B cell (primary cell): ENCODE measurements at regions not wholly inside any gene's neighbourhood (a gene's known extent, or its start where the extent isn't known, plus 50 kb on each side); places are given as distances from the start of the nearest gene placed in this dataset.

Experiments
- ATAC-seq: fragments of 200-7000 bp; cut with Tn5 transposase; one replicate; pipeline ENCODE4 v1.10.0; 2021; ENCODE audit warnings: low read depth, mild to moderate bottlenecking, moderate number of reproducible peaks, moderate library complexity
- CTCF ChIA-PET: fragments of 350-600 bp; sonication (Branson Sonifier 250); formaldehyde crosslinking; loops from one replicate; lab custom pipeline; 2021; ENCODE audit warnings: antibody characterized with exemption, inconsistent platforms; lab: Charles Lee
- POLR2A ChIA-PET: fragments of 350-600 bp; sonication (Branson Sonifier 250); formaldehyde crosslinking; loops from one replicate; lab custom pipeline; 2021; ENCODE audit warnings: antibody characterized with exemption; lab: Charles Lee
- DNase-seq: peaks from one replicate; pipeline ENCODE4 v3.0.0; 2013
- H2AFZ ChIP-seq: 2 replicates; pipeline ENCODE4 v1.6.1; 2012; ENCODE audit warnings: mild to moderate bottlenecking, low read depth, low read length; ENCODE audit not compliant: insufficient read depth, poor library complexity, severe bottlenecking
- H3K27ac ChIP-seq, 2 donors: 1 replicate in 1 of 2; 2 replicates in 1 of 2; pipeline ENCODE4 v1.5.1; 2012 to 2013; ENCODE audit warnings: low read length in 2 of 2, mild to moderate bottlenecking in 2 of 2, moderate library complexity in 1 of 2
- H3K27me3 ChIP-seq, 4 experiments: fragments of 200-600 bp in 1 of 4; sonication (generic) in 1 of 4; replicated peaks in 1 of 4; 1 replicate in 2 of 4; 2 replicates in 2 of 4; pipeline versions ENCODE4 v1.6.1 to v1.7.0; 2013 to 2016; ENCODE audit warnings: low read length in 3 of 4, mild to moderate bottlenecking in 2 of 4, mixed read lengths in 1 of 4, moderate library complexity in 1 of 4; ENCODE audit not compliant: insufficient read depth in 4 of 4, control insufficient read depth in 3 of 4; ENCODE audit errors: control extremely low read depth in 1 of 4
- H3K36me3 ChIP-seq, 2 experiments: replicated peaks in 1 of 2; 1 replicate in 1 of 2; 2 replicates in 1 of 2; pipeline versions ENCODE4 v1.6.1 to v1.7.1; 2013; ENCODE audit warnings: low read length in 1 of 2; ENCODE audit not compliant: insufficient read depth in 2 of 2, control insufficient read depth in 1 of 2; ENCODE audit errors: control extremely low read depth in 1 of 2, extremely low read depth in 1 of 2
- H3K4me1 ChIP-seq, 2 donors: fragments of 200-600 bp in 1 of 2; sonication (generic) in 1 of 2; 1 replicate in 1 of 2; 2 replicates in 1 of 2; pipeline versions ENCODE4 v1.5.1 to v1.6.1; 2013 to 2017; ENCODE audit warnings: low read length in 2 of 2; ENCODE audit not compliant: control insufficient read depth in 2 of 2, insufficient read depth in 2 of 2
- H3K4me2 ChIP-seq: replicated peaks from 2 replicates; pipeline ENCODE3; 2012; ENCODE audit warnings: mild to moderate bottlenecking, low read depth, low read length; ENCODE audit not compliant: poor library complexity, severe bottlenecking
- H3K4me3 ChIP-seq, 5 experiments: fragments of 200-600 bp in 1 of 5; sonication (generic) in 1 of 5; 1 replicate in 3 of 5; 2 replicates in 2 of 5; pipeline versions ENCODE4 v1.5.1 to v1.7.0; 2011 to 2016; ENCODE audit warnings: low read length in 4 of 5, mild to moderate bottlenecking in 4 of 5, low read depth in 2 of 5, control low read depth in 1 of 5, moderate library complexity in 1 of 5; ENCODE audit not compliant: insufficient read depth in 1 of 5; ENCODE audit errors: control extremely low read depth in 1 of 5, extremely low read depth in 1 of 5
- H3K79me2 ChIP-seq: fragments of 200-600 bp; sonication (generic); one replicate; pipeline ENCODE4 v1.6.0; 2016; ENCODE audit warnings: low read length; ENCODE audit not compliant: control insufficient read depth, insufficient read depth
- H3K9ac ChIP-seq: fragments of 200-600 bp; sonication (generic); 2 replicates; pipeline ENCODE4 v1.6.1; 2017; ENCODE audit warnings: mild to moderate bottlenecking, low read length, moderate library complexity
- H3K9me3 ChIP-seq, 3 donors: one replicate each; pipeline versions ENCODE4 v1.6.1 to v1.7.1; 2013; ENCODE audit warnings: low read length in 2 of 3; ENCODE audit not compliant: control insufficient read depth in 2 of 3, insufficient read depth in 1 of 3; ENCODE audit errors: control extremely low read depth in 1 of 3
- H4K20me1 ChIP-seq: 2 replicates; pipeline ENCODE4 v1.6.0; 2012; ENCODE audit warnings: mild to moderate bottlenecking, low read length; ENCODE audit not compliant: insufficient read depth, control insufficient read depth, poor library complexity, severe bottlenecking
- H3K27ac Mint-ChIP-seq: one replicate; pipeline ENCODE4 v1.8.0; 2021; ENCODE audit warnings: mixed read lengths
- H3K27me3 Mint-ChIP-seq: one replicate; pipeline ENCODE4 v1.8.0; 2021; ENCODE audit warnings: mixed read lengths
- H3K4me1 Mint-ChIP-seq: one replicate; pipeline ENCODE4 v1.8.0; 2021; ENCODE audit warnings: mixed read lengths
- H3K4me3 Mint-ChIP-seq: one replicate; pipeline ENCODE4 v1.8.0; 2021; ENCODE audit warnings: mixed read lengths
- H3K9me3 Mint-ChIP-seq: one replicate; pipeline ENCODE4 v1.8.0; 2022; ENCODE audit warnings: mixed read lengths; ENCODE audit not compliant: insufficient read depth
- EZH2 ChIP-seq: IDR thresholded peaks from 2 replicates; pipeline ENCODE4 v1.6.1; 2012; ENCODE audit warnings: borderline replicate concordance, low read depth, mild to moderate bottlenecking, moderate library complexity, low read length; ENCODE audit not compliant: insufficient read depth, poor library complexity, severe bottlenecking
- WGBS: methylation state at CpG from one replicate; pipeline ENCODE4 v1.1.5; 2013; ENCODE audit warnings: missing lambda C conversion rate; ENCODE audit not compliant: insufficient coverage; 5-methylcytosine and 5-hydroxymethylcytosine counted together
- intact Hi-C: fragments of 100-400 bp; cut with micrococcal nuclease; formaldehyde crosslinking; loops from one replicate; pipeline ENCODE4 v1.10.0; 2022
- TF ChIP-seq, protein P1 (sequence below): fragments of 200-600 bp; IDR thresholded peaks from one replicate; pipeline ENCODE4 v1.8.0; 2022; ENCODE audit warnings: antibody characterized with exemption, mild to moderate bottlenecking

DNA sequence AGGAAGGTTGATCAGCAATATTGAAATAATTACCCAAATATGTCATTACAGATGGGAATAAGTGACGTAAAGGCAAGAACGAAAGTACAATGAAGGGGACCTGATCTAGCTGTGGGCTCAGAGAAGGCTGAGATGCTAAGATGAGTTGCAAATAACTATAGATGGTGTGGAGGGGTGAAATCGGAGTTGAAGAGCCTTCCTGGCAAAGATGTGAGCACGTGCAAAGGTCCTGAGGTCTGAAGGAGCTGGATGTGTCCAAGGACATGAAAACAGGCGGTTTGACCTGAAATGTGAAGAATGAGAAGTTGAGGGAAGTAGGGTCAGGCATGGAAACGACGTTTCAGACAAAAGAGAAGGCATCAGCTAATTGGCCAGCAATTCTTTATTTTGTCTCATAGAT lies 61.6 kb upstream of the SLC45A1 start:
- Histone ChIP-seq H3K79me2 (no peaks in the 10 kb centered on the region), H3K9ac (no peak overlapping the region), H3K27me3 (peaks cover 0 to 4% (median 0%) of the 10 kb centered on the region in 4 experiments), H3K4me3 (no peak overlapping the region), H4K20me1 (no peaks in the 10 kb centered on the region), H2AFZ (no peak overlapping the region), H3K36me3 (no peaks in the 10 kb centered on the region), H3K4me1 (no peaks in the 10 kb centered on the region), H3K4me2 (no peak overlapping the region), H3K27ac (no peak overlapping the region), H3K9me3 (no peaks in the 10 kb centered on the region)
- no peak overlapping the region for H3K4me3 Mint-ChIP-seq
- 90% methylated on average over 6 of the region's 7 CpGs for WGBS
- CTCF ChIA-PET = no interaction called here
- ATAC-seq (no peak), DNase-seq (no peak)
- no peaks in the 10 kb centered on the region for H3K4me1 Mint-ChIP-seq
- H3K27ac Mint-ChIP-seq = no peak overlapping the region
- no peaks in the 10 kb centered on the region for H3K9me3 Mint-ChIP-seq
- POLR2A ChIA-PET = no interaction called here
- intact Hi-C loops = no loop called here
- peaks cover 22% of the 10 kb centered on the region for H3K27me3 Mint-ChIP-seq
- TF ChIP-seq, protein P1, sequence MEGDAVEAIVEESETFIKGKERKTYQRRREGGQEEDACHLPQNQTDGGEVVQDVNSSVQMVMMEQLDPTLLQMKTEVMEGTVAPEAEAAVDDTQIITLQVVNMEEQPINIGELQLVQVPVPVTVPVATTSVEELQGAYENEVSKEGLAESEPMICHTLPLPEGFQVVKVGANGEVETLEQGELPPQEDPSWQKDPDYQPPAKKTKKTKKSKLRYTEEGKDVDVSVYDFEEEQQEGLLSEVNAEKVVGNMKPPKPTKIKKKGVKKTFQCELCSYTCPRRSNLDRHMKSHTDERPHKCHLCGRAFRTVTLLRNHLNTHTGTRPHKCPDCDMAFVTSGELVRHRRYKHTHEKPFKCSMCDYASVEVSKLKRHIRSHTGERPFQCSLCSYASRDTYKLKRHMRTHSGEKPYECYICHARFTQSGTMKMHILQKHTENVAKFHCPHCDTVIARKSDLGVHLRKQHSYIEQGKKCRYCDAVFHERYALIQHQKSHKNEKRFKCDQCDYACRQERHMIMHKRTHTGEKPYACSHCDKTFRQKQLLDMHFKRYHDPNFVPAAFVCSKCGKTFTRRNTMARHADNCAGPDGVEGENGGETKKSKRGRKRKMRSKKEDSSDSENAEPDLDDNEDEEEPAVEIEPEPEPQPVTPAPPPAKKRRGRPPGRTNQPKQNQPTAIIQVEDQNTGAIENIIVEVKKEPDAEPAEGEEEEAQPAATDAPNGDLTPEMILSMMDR = no peak
- no peak for TF ChIP-seq EZH2

DNA sequence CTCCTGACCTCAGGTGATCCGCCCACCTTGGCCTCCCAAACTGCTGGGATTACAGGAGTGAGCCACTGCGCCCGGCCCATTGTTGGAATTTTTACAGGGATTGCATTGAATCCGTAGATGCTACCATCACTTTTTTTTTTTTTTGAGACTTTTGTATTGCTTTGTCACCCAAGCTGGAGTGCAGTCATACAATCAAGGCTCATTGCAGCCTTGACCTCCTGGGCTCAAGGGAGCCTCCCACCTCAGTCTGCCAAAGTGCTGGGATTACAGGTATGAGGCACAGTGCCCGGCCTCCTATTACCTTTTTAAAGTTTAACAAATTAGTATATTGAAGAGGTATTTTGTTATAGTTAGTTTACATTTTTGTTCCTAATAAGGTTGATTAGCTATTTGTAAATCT lies 62.2 kb upstream of the SLC45A1 start:
- intact Hi-C loops = no loop called here
- H3K9ac ChIP-seq = no peak overlapping the region

More for the DNA sequence above, 62.2 kb upstream of the SLC45A1 start:
- Histone ChIP-seq H2AFZ (no peak overlapping the region), H3K4me1 (no peaks in the 10 kb centered on the region), H3K27me3 (peaks cover 0 to 4% (median 0%) of the 10 kb centered on the region in 4 experiments), H3K27ac (no peak overlapping the region), H3K4me3 (no peak overlapping the region), H3K9me3 (no peaks in the 10 kb centered on the region), H4K20me1 (no peaks in the 10 kb centered on the region), H3K79me2 (no peaks in the 10 kb centered on the region), H3K36me3 (no peaks in the 10 kb centered on the region), H3K4me2 (no peak overlapping the region)
- TF ChIP-seq, protein P1 = no peak
- no peak for TF ChIP-seq EZH2
- H3K27me3 Mint-ChIP-seq = peaks cover 18% of the 10 kb centered on the region
- CTCF ChIA-PET = no interaction called here
- H3K9me3 Mint-ChIP-seq = no peaks in the 10 kb centered on the region
- H3K27ac Mint-ChIP-seq = no peak overlapping the region
- WGBS = 91% methylated on average over 4 of the region's 5 CpGs
- POLR2A ChIA-PET = no interaction called here
- DNase-seq (no peak), ATAC-seq (no peak)
- H3K4me3 Mint-ChIP-seq = no peak overlapping the region
- H3K4me1 Mint-ChIP-seq = no peaks in the 10 kb centered on the region
